Right lobe of liver (tissue), 4 donors: ENCODE measurements at regions not wholly inside any gene's neighbourhood (a gene's known extent, or its start where the extent isn't known, plus 50 kb on each side); places are given as distances from the start of the nearest gene placed in this dataset.

ENCODE experiments used
- CTCF ChIP-seq, 4 donors: fragments of 200-600 bp in 3 of 4; fragments of 450-650 bp in 1 of 4; IDR thresholded peaks; one replicate each; pipeline versions ENCODE4 v1.5.1 to v1.8.0; 2016 to 2022; ENCODE audit warnings: antibody characterized with exemption in 4 of 4, mild to moderate bottlenecking in 2 of 4
- POLR2A ChIP-seq: fragments of 450-650 bp; IDR thresholded peaks from one replicate; pipeline ENCODE4 v1.6.1; 2017; ENCODE audit warnings: antibody characterized with exemption, mild to moderate bottlenecking
- donor health status: DM: no; HTN: no; CAD: no.
- donor health status: DM: no; HTN: no; CAD: no.
- donor health status: DM: no; HTN: yes; CAD: no.

- TF ChIP-seq POLR2A (no peak), CTCF (IDR thresholded peaks at IDR 0.05) (no peak)
These were observed 102.0 kb downstream of the BTBD3 start for GRCh38 chr20:12019715-12020114.
